ENCODE measurements at regions not wholly inside any gene's neighbourhood (a gene's known extent, or its start where the extent isn't known, plus 50 kb on each side); places are given as distances from the start of the nearest gene placed in this dataset.

DNA sequence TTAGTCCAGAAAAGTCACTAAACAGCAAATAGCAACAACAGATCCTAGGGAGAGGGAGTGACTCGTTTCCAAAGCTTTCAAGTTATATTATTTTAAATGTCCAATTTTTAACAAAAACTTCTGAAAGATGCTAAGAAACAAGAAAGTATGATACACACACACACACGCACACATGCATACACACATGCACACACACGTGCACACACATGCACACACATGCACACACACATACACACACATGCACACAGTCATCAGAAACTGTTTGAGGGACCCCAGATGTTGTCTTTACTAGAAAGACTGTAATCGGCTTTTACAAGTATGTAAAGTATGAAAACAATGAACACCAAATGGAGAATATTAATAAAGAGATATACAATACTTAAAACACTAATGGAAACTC, 825.4 kb downstream of the UQCRFS1 start:
- no peak overlapping the region for H3K27ac ChIP-seq
- H3K4me1 ChIP-seq: no peaks in the 10 kb centered on the region
- ATAC-seq (no peak), DNase-seq (no peak)
- WGBS, 2 donors: 41 to 48% methylated on average over 4 of the region's 4 CpGs
- intact Hi-C loops (cut with DNase I): no loop called here
- no peak overlapping the region for H3K4me3 ChIP-seq
- H3K9me3 ChIP-seq: no peaks in the 10 kb centered on the region
- H3K27me3 ChIP-seq: no peaks in the 10 kb centered on the region
- TF ChIP-seq POLR2A (IDR thresholded peaks at IDR 0.05): no peak
- TF ChIP-seq, protein P1, sequence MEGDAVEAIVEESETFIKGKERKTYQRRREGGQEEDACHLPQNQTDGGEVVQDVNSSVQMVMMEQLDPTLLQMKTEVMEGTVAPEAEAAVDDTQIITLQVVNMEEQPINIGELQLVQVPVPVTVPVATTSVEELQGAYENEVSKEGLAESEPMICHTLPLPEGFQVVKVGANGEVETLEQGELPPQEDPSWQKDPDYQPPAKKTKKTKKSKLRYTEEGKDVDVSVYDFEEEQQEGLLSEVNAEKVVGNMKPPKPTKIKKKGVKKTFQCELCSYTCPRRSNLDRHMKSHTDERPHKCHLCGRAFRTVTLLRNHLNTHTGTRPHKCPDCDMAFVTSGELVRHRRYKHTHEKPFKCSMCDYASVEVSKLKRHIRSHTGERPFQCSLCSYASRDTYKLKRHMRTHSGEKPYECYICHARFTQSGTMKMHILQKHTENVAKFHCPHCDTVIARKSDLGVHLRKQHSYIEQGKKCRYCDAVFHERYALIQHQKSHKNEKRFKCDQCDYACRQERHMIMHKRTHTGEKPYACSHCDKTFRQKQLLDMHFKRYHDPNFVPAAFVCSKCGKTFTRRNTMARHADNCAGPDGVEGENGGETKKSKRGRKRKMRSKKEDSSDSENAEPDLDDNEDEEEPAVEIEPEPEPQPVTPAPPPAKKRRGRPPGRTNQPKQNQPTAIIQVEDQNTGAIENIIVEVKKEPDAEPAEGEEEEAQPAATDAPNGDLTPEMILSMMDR (IDR thresholded peaks at IDR 0.05): no peak
- H3K36me3 ChIP-seq (replicated peaks in 1 of 2; ENCODE audit: insufficient read depth in 1 of 2, low read depth in 2 of 2): no peaks in the 10 kb centered on the region

DNA sequence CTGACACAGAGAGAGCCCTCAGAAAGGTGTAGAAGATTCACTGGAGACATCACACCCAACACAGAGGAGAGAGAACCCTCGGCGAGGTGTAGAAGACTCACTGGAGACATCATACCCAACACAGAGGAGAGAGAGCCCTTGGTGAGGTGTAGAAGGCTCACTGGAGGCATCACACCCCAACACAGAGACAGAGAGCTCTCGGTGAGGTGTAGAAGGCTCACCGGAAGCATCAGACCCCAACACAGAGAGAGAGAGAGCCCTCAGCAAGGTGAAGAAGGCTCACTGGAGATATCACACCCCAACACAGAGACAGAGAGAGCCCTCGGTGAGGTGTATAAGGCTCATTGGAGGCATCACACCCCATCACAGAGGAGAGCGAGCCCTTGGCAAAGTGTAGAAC, 826.5 kb downstream of the UQCRFS1 start:
- intact Hi-C loops (cut with DNase I): no loop called here
- H3K36me3 ChIP-seq (replicated peaks in 1 of 2; ENCODE audit: insufficient read depth in 1 of 2, low read depth in 2 of 2): no peaks in the 10 kb centered on the region
- no peaks in the 10 kb centered on the region for H3K9me3 ChIP-seq
- H3K4me3 ChIP-seq: no peak overlapping the region
- ATAC-seq (no peak), DNase-seq (no peak)
- H3K27ac ChIP-seq: no peak overlapping the region
- no peaks in the 10 kb centered on the region for H3K27me3 ChIP-seq
- TF ChIP-seq POLR2A (IDR thresholded peaks at IDR 0.05): no peak
- TF ChIP-seq, protein P1 (IDR thresholded peaks at IDR 0.05): no peak
- WGBS, 2 donors: 52 to 60% methylated on average over 6 of the region's 6 CpGs
- no peaks in the 10 kb centered on the region for H3K4me1 ChIP-seq

DNA sequence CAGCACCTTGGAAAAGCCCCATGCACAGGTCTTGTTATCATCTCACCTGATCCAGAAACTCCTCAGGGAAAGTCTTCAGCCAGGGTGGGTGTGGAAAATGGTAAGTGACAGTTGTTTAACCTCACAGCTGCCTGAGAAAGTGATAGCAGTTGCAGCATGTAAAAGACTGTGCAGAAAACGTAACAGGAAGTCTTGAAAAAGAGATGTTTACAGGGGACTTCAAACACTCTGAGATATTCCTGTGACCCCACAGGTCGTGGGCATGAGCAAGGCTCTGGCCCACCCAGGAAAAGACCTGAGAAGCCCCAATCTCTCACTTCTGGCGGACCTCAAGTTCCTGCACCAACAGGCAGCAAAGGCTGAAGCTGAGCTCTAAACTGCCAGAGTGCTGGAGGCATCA, 826.9 kb downstream of the UQCRFS1 start:
- TF ChIP-seq, protein P1 (IDR thresholded peaks at IDR 0.05): no peak
- TF ChIP-seq POLR2A (IDR thresholded peaks at IDR 0.05): no peak
- DNase-seq (no peak), ATAC-seq (no peak)
- Histone ChIP-seq H3K27me3 (no peaks in the 10 kb centered on the region), H3K4me3 (no peak overlapping the region), H3K4me1 (no peaks in the 10 kb centered on the region), H3K9me3 (no peaks in the 10 kb centered on the region), H3K27ac (no peak overlapping the region), H3K36me3 (replicated peaks in 1 of 2; ENCODE audit: insufficient read depth in 1 of 2, low read depth in 2 of 2) (no peaks in the 10 kb centered on the region)
- 17 to 18% methylated on average over 3 of the region's 3 CpGs for WGBS, 2 donors
- intact Hi-C loops (cut with DNase I): no loop called here

DNA sequence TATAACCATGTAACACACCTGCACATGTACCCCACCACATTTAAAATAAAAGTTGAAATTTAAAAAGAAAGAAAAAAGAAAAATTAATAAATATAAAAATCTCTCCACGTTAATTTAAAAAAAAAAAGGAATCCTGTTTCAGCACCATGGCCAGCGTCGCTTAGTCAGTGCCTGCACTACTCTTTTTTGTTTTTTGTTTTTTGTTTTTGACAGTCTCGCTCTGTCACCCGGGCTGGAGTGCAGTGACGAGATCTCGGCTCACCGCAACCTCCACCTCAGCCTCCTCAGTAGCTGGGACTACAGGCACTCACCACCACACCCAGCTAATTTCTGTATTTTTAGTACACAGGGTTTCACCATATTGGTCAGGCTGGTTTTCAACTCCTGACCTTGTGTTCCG, 835.9 kb downstream of the UQCRFS1 start:
- Histone ChIP-seq H3K4me3 (no peak overlapping the region), H3K4me1 (no peaks in the 10 kb centered on the region), H3K36me3 (replicated peaks in 1 of 2; ENCODE audit: insufficient read depth in 1 of 2, low read depth in 2 of 2) (no peaks in the 10 kb centered on the region), H3K27ac (no peak overlapping the region), H3K27me3 (no peaks in the 10 kb centered on the region), H3K9me3 (no peaks in the 10 kb centered on the region)
- no peak for ATAC-seq
- DNase-seq: no peak
- TF ChIP-seq POLR2A (IDR thresholded peaks at IDR 0.05): no peak
- TF ChIP-seq, protein P1 (IDR thresholded peaks at IDR 0.05): no peak
- intact Hi-C loops (cut with DNase I): no loop called here
- WGBS, 2 donors: 24 to 28% methylated on average over 9 of the region's 9 CpGs

DNA sequence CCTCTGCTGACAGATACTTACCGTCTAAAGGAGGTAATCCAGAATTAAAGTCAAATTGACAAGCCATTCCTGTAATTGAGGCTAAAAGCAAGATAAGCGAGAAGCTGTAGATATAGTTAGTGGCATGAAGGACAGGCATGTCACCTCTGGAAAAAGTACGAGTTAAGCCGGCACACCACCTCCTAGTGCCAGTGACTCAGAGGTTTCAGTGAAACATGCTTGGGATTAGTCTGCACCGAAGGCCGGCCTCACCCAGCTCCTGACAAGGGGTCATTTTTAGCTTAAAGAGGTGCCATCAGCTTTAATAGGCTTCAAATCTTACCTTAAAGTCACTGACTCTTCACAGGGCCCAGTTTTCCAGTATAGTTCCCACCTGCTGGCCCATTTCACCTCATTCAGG, 838.0 kb downstream of the UQCRFS1 start:
- no peaks in the 10 kb centered on the region for H3K27me3 ChIP-seq
- intact Hi-C loops (cut with DNase I): no loop called here
- H3K27ac ChIP-seq: no peak overlapping the region
- H3K4me3 ChIP-seq: no peak overlapping the region
- H3K9me3 ChIP-seq: no peaks in the 10 kb centered on the region
- H3K4me1 ChIP-seq: no peaks in the 10 kb centered on the region
- TF ChIP-seq POLR2A (IDR thresholded peaks at IDR 0.05): no peak
- TF ChIP-seq, protein P1 (IDR thresholded peaks at IDR 0.05): no peak
- WGBS, 2 donors: 55 to 63% methylated on average over 6 of the region's 6 CpGs
- DNase-seq: no peak
- ATAC-seq: no peak
- no peaks in the 10 kb centered on the region for H3K36me3 ChIP-seq (replicated peaks in 1 of 2; ENCODE audit: insufficient read depth in 1 of 2, low read depth in 2 of 2)
